ENCODE measurements at regions not wholly inside any gene's neighbourhood (a gene's known extent, or its start where the extent isn't known, plus 50 kb on each side); places are given as distances from the start of the nearest gene placed in this dataset.

GRCh38 chr18:30544141-30544540, 498.4 kb downstream of the DSC3 start:
- TF ChIP-seq, protein P1, sequence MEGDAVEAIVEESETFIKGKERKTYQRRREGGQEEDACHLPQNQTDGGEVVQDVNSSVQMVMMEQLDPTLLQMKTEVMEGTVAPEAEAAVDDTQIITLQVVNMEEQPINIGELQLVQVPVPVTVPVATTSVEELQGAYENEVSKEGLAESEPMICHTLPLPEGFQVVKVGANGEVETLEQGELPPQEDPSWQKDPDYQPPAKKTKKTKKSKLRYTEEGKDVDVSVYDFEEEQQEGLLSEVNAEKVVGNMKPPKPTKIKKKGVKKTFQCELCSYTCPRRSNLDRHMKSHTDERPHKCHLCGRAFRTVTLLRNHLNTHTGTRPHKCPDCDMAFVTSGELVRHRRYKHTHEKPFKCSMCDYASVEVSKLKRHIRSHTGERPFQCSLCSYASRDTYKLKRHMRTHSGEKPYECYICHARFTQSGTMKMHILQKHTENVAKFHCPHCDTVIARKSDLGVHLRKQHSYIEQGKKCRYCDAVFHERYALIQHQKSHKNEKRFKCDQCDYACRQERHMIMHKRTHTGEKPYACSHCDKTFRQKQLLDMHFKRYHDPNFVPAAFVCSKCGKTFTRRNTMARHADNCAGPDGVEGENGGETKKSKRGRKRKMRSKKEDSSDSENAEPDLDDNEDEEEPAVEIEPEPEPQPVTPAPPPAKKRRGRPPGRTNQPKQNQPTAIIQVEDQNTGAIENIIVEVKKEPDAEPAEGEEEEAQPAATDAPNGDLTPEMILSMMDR (conservative IDR thresholded peaks at IDR 0.05; ENCODE audit: low read depth, low read length) = no peak
- DNase-seq (ENCODE audit: low read depth) = no peak
- H3K4me3 ChIP-seq (ENCODE audit: low read depth, low read length) = no peak overlapping the region

- no peak overlapping the region for H3K4me3 ChIP-seq (ENCODE audit: low read depth, low read length)
- no peak for DNase-seq (ENCODE audit: low read depth)
- TF ChIP-seq, protein P1 (conservative IDR thresholded peaks at IDR 0.05; ENCODE audit: low read depth, low read length) = no peak
These were observed 508.8 kb downstream of the DSC3 start for GRCh38 chr18:30533716-30534115.

GRCh38 chr18:30527917-30528316, 514.6 kb downstream of the DSC3 start:
- TF ChIP-seq, protein P1 (conservative IDR thresholded peaks at IDR 0.05; ENCODE audit: low read depth, low read length) = no peak
- DNase-seq (ENCODE audit: low read depth) = no peak
- H3K4me3 ChIP-seq (ENCODE audit: low read depth, low read length) = no peak overlapping the region

- TF ChIP-seq, protein P1 (conservative IDR thresholded peaks at IDR 0.05; ENCODE audit: low read depth, low read length) = no peak
These were observed 515.3 kb downstream of the DSC3 start for GRCh38 chr18:30527226-30527625.

GRCh38 chr18:30522288-30522929, 520.1 kb downstream of the DSC3 start:
- TF ChIP-seq, protein P1 (conservative IDR thresholded peaks at IDR 0.05; ENCODE audit: low read depth, low read length) = no peak
- no peak for DNase-seq (ENCODE audit: low read depth)
- no peak overlapping the region for H3K4me3 ChIP-seq (ENCODE audit: low read depth, low read length)

More at GRCh38 chr18:30527226-30527625, 515.3 kb downstream of the DSC3 start:
- no peak for DNase-seq (ENCODE audit: low read depth)
- H3K4me3 ChIP-seq (ENCODE audit: low read depth, low read length) = no peak overlapping the region

GRCh38 chr18:30514059-30514458, 528.5 kb downstream of the DSC3 start:
- TF ChIP-seq, protein P1 (conservative IDR thresholded peaks at IDR 0.05; ENCODE audit: low read depth, low read length) = no peak
- no peak for DNase-seq (ENCODE audit: low read depth)
- H3K4me3 ChIP-seq (ENCODE audit: low read depth, low read length) = no peak overlapping the region

DNA sequence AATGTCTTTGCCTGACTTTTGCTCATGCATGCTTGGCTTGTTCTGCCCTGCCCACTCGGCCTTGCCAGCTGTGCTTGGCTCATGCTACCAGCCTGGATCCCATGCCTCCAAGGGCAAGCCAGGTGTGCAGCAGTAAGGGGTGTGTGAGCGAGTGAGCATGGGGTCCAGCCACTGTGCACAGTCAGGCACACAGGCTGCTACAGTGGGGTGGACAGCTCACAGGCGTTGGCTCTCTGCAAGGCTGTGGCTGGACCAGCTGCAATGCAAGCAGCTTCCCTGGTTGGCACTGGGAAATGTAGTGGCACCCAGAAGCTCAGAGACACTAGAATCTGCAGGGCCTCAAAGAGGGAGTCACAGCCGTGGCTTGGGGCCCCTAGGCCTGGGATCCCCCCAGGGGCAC, 529.7 kb downstream of the DSC3 start:
- no peak overlapping the region for H3K4me3 ChIP-seq (ENCODE audit: low read depth, low read length)
- DNase-seq (ENCODE audit: low read depth) = no peak
- TF ChIP-seq, protein P1 (conservative IDR thresholded peaks at IDR 0.05; ENCODE audit: low read depth, low read length) = no peak
